B cell (primary cell): ENCODE measurements at regions not wholly inside any gene's neighbourhood (a gene's known extent, or its start where the extent isn't known, plus 50 kb on each side); places are given as distances from the start of the nearest gene placed in this dataset.
"Not testable (repeated sequence)": the region's sequence is repeated elsewhere in the genome, so short reads cannot be mapped to it uniquely, and the experiment has no call there.

ENCODE experiments used
- ATAC-seq: fragments of 200-7000 bp; cut with Tn5 transposase; one replicate; pipeline ENCODE4 v1.10.0; 2021; ENCODE audit warnings: low read depth, mild to moderate bottlenecking, moderate number of reproducible peaks, moderate library complexity
- CTCF ChIA-PET: fragments of 350-600 bp; sonication (Branson Sonifier 250); formaldehyde crosslinking; loops from one replicate; lab custom pipeline; 2021; ENCODE audit warnings: antibody characterized with exemption, inconsistent platforms; lab: Charles Lee
- POLR2A ChIA-PET: fragments of 350-600 bp; sonication (Branson Sonifier 250); formaldehyde crosslinking; loops from one replicate; lab custom pipeline; 2021; ENCODE audit warnings: antibody characterized with exemption; lab: Charles Lee
- DNase-seq: peaks from one replicate; pipeline ENCODE4 v3.0.0; 2013
- H2AFZ ChIP-seq: 2 replicates; pipeline ENCODE4 v1.6.1; 2012; ENCODE audit warnings: mild to moderate bottlenecking, low read depth, low read length; ENCODE audit not compliant: insufficient read depth, poor library complexity, severe bottlenecking
- H3K27ac ChIP-seq, 2 donors: 1 replicate in 1 of 2; 2 replicates in 1 of 2; pipeline ENCODE4 v1.5.1; 2012 to 2013; ENCODE audit warnings: low read length in 2 of 2, mild to moderate bottlenecking in 2 of 2, moderate library complexity in 1 of 2
- H3K27me3 ChIP-seq, 4 experiments: fragments of 200-600 bp in 1 of 4; sonication (generic) in 1 of 4; replicated peaks in 1 of 4; 1 replicate in 2 of 4; 2 replicates in 2 of 4; pipeline versions ENCODE4 v1.6.1 to v1.7.0; 2013 to 2016; ENCODE audit warnings: low read length in 3 of 4, mild to moderate bottlenecking in 2 of 4, mixed read lengths in 1 of 4, moderate library complexity in 1 of 4; ENCODE audit not compliant: insufficient read depth in 4 of 4, control insufficient read depth in 3 of 4; ENCODE audit errors: control extremely low read depth in 1 of 4
- H3K36me3 ChIP-seq, 2 experiments: replicated peaks in 1 of 2; 1 replicate in 1 of 2; 2 replicates in 1 of 2; pipeline versions ENCODE4 v1.6.1 to v1.7.1; 2013; ENCODE audit warnings: low read length in 1 of 2; ENCODE audit not compliant: insufficient read depth in 2 of 2, control insufficient read depth in 1 of 2; ENCODE audit errors: control extremely low read depth in 1 of 2, extremely low read depth in 1 of 2
- H3K4me1 ChIP-seq, 2 donors: fragments of 200-600 bp in 1 of 2; sonication (generic) in 1 of 2; 1 replicate in 1 of 2; 2 replicates in 1 of 2; pipeline versions ENCODE4 v1.5.1 to v1.6.1; 2013 to 2017; ENCODE audit warnings: low read length in 2 of 2; ENCODE audit not compliant: control insufficient read depth in 2 of 2, insufficient read depth in 2 of 2
- H3K4me2 ChIP-seq: replicated peaks from 2 replicates; pipeline ENCODE3; 2012; ENCODE audit warnings: mild to moderate bottlenecking, low read depth, low read length; ENCODE audit not compliant: poor library complexity, severe bottlenecking
- H3K4me3 ChIP-seq, 5 experiments: fragments of 200-600 bp in 1 of 5; sonication (generic) in 1 of 5; 1 replicate in 3 of 5; 2 replicates in 2 of 5; pipeline versions ENCODE4 v1.5.1 to v1.7.0; 2011 to 2016; ENCODE audit warnings: low read length in 4 of 5, mild to moderate bottlenecking in 4 of 5, low read depth in 2 of 5, control low read depth in 1 of 5, moderate library complexity in 1 of 5; ENCODE audit not compliant: insufficient read depth in 1 of 5; ENCODE audit errors: control extremely low read depth in 1 of 5, extremely low read depth in 1 of 5
- H3K79me2 ChIP-seq: fragments of 200-600 bp; sonication (generic); one replicate; pipeline ENCODE4 v1.6.0; 2016; ENCODE audit warnings: low read length; ENCODE audit not compliant: control insufficient read depth, insufficient read depth
- H3K9ac ChIP-seq: fragments of 200-600 bp; sonication (generic); 2 replicates; pipeline ENCODE4 v1.6.1; 2017; ENCODE audit warnings: mild to moderate bottlenecking, low read length, moderate library complexity
- H3K9me3 ChIP-seq, 3 donors: one replicate each; pipeline versions ENCODE4 v1.6.1 to v1.7.1; 2013; ENCODE audit warnings: low read length in 2 of 3; ENCODE audit not compliant: control insufficient read depth in 2 of 3, insufficient read depth in 1 of 3; ENCODE audit errors: control extremely low read depth in 1 of 3
- H4K20me1 ChIP-seq: 2 replicates; pipeline ENCODE4 v1.6.0; 2012; ENCODE audit warnings: mild to moderate bottlenecking, low read length; ENCODE audit not compliant: insufficient read depth, control insufficient read depth, poor library complexity, severe bottlenecking
- H3K27ac Mint-ChIP-seq: one replicate; pipeline ENCODE4 v1.8.0; 2021; ENCODE audit warnings: mixed read lengths
- H3K27me3 Mint-ChIP-seq: one replicate; pipeline ENCODE4 v1.8.0; 2021; ENCODE audit warnings: mixed read lengths
- H3K4me1 Mint-ChIP-seq: one replicate; pipeline ENCODE4 v1.8.0; 2021; ENCODE audit warnings: mixed read lengths
- H3K4me3 Mint-ChIP-seq: one replicate; pipeline ENCODE4 v1.8.0; 2021; ENCODE audit warnings: mixed read lengths
- H3K9me3 Mint-ChIP-seq: one replicate; pipeline ENCODE4 v1.8.0; 2022; ENCODE audit warnings: mixed read lengths; ENCODE audit not compliant: insufficient read depth
- EZH2 ChIP-seq: IDR thresholded peaks from 2 replicates; pipeline ENCODE4 v1.6.1; 2012; ENCODE audit warnings: borderline replicate concordance, low read depth, mild to moderate bottlenecking, moderate library complexity, low read length; ENCODE audit not compliant: insufficient read depth, poor library complexity, severe bottlenecking
- WGBS: methylation state at CpG from one replicate; pipeline ENCODE4 v1.1.5; 2013; ENCODE audit warnings: missing lambda C conversion rate; ENCODE audit not compliant: insufficient coverage; 5-methylcytosine and 5-hydroxymethylcytosine counted together
- intact Hi-C: fragments of 100-400 bp; cut with micrococcal nuclease; formaldehyde crosslinking; loops from one replicate; pipeline ENCODE4 v1.10.0; 2022
- TF ChIP-seq, protein P1 (sequence below): fragments of 200-600 bp; IDR thresholded peaks from one replicate; pipeline ENCODE4 v1.8.0; 2022; ENCODE audit warnings: antibody characterized with exemption, mild to moderate bottlenecking

DNA sequence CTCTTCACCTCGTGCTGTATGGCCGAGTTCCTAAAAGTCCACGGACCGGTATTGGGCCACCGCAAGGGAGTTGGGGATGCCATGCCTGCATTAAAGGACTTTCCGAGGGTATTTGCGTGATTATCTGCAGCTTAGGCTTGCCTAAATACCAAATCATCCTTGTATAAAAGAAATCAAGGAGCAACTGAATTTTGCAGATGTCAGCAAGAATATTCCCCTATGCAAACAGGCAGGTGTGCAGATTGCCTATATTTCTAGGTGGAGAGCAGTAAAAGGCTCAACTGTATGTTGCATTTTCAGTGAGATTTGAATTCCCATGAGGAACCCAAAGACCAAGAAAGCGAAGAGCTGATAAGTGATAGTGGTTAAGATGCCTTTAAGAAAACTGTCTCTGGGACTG is 452.3 kb downstream of the CDH11 start:
- no peak overlapping the region for H3K9ac ChIP-seq
- POLR2A ChIA-PET = no interaction called here
- no peak overlapping the region for H3K27ac ChIP-seq
- H3K9me3 ChIP-seq = peaks cover 0 to 13% (median 0%) of the 10 kb centered on the region in 3 donors
- no peak overlapping the region for H3K4me3 ChIP-seq
- no peaks in the 10 kb centered on the region for H3K27me3 ChIP-seq
- Mint-ChIP-seq H3K4me3 (no peak overlapping the region), H3K27ac (no peak overlapping the region), H3K9me3 (peaks cover 10% of the 10 kb centered on the region), H3K4me1 (no peaks in the 10 kb centered on the region), H3K27me3 (no peaks in the 10 kb centered on the region)
- whole genome bisulfite sequencing = 96% methylated on average over 8 of the region's 8 CpGs
- DNase-seq = no peak
- no peaks in the 10 kb centered on the region for H4K20me1 ChIP-seq
- no peaks in the 10 kb centered on the region for H3K36me3 ChIP-seq
- H3K79me2 ChIP-seq = no peaks in the 10 kb centered on the region
- H3K4me2 ChIP-seq = no peak overlapping the region
- no peak overlapping the region for H2AFZ ChIP-seq
- CTCF ChIA-PET = no interaction called here
- no peak for TF ChIP-seq EZH2
- TF ChIP-seq, protein P1, sequence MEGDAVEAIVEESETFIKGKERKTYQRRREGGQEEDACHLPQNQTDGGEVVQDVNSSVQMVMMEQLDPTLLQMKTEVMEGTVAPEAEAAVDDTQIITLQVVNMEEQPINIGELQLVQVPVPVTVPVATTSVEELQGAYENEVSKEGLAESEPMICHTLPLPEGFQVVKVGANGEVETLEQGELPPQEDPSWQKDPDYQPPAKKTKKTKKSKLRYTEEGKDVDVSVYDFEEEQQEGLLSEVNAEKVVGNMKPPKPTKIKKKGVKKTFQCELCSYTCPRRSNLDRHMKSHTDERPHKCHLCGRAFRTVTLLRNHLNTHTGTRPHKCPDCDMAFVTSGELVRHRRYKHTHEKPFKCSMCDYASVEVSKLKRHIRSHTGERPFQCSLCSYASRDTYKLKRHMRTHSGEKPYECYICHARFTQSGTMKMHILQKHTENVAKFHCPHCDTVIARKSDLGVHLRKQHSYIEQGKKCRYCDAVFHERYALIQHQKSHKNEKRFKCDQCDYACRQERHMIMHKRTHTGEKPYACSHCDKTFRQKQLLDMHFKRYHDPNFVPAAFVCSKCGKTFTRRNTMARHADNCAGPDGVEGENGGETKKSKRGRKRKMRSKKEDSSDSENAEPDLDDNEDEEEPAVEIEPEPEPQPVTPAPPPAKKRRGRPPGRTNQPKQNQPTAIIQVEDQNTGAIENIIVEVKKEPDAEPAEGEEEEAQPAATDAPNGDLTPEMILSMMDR = no peak
- intact Hi-C loops = no loop called here
- ATAC-seq = no peak
- no peaks in the 10 kb centered on the region for H3K4me1 ChIP-seq

DNA sequence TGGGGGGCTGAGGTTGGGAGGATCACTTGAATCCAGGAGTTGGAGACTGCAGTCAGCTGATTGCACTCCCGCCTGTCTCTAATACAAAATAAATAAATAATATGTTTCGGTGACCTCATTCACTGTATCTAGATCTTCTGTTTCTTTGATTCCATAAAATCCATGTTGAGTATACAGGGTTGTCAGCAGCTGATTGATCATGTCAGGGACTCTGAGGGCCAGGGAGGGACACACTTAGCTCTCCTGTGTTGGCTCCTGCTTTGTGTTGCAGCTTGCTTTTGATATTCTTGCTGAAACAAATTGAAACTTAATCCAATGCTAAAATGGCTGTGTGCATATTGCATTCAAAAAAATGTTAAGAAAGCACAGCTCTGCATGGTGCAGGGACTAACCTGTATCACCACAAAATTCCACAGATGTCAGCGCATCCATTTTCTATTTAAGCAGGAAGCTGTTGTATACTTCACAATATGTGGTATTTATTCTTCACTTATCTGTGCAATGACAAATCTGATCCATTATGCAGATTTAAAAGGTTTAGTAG is 454.5 kb downstream of the CDH11 start:
- Histone ChIP-seq H3K79me2 (no peaks in the 10 kb centered on the region), H3K4me2 (no peak overlapping the region), H2AFZ (no peak overlapping the region), H3K4me1 (no peaks in the 10 kb centered on the region), H3K36me3 (no peaks in the 10 kb centered on the region), H3K4me3 (no peak overlapping the region), H3K27ac (no peak overlapping the region), H4K20me1 (no peaks in the 10 kb centered on the region), H3K27me3 (no peaks in the 10 kb centered on the region), H3K9me3 (peaks cover 0 to 13% (median 0%) of the 10 kb centered on the region in 3 donors), H3K9ac (no peak overlapping the region)
- H3K4me3 Mint-ChIP-seq = no peak overlapping the region
- ChIA-PET POLR2A (no interaction called here), CTCF (no interaction called here)
- H3K27me3 Mint-ChIP-seq = no peaks in the 10 kb centered on the region
- DNase-seq = no peak
- intact Hi-C loops = no loop called here
- peaks cover 3% of the 10 kb centered on the region for H3K9me3 Mint-ChIP-seq
- H3K4me1 Mint-ChIP-seq = no peaks in the 10 kb centered on the region
- no CpG with 5 or more reads among the region's 3 CpGs for WGBS
- TF ChIP-seq, protein P1 = no peak
- no peak for TF ChIP-seq EZH2
- ATAC-seq = no peak
- H3K27ac Mint-ChIP-seq = no peak overlapping the region

DNA sequence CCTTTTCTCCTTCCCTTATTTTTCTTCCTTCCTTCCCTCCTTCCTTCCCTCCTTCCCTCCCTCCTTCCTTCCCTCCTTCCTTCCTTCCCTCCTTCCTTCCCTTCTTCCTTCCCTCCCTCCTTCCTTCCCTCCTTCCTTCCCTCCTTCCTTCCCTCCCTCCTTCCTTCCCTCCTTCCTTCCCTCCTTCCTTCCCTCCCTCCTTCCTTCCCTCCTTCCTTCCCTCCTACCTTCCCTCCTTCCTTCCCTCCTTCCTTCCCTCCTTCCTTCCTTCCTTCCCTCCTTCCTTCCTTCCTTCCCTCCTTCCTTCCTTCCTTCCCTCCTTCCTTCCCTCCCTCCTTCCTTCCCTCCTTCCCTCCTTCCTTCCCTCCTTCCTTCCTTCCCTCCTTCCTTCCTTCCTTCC is 459.6 kb downstream of the CDH11 start:
- ATAC-seq, intact Hi-C loops, H3K27me3 Mint-ChIP-seq, H3K4me1 Mint-ChIP-seq, H3K4me2 ChIP-seq, H3K9ac ChIP-seq, H3K4me3 Mint-ChIP-seq, CTCF ChIA-PET, H4K20me1 ChIP-seq, H2AFZ ChIP-seq, H3K27me3 ChIP-seq, H3K27ac ChIP-seq, POLR2A ChIA-PET, H3K4me3 ChIP-seq, H3K4me1 ChIP-seq, H3K9me3 Mint-ChIP-seq, H3K36me3 ChIP-seq, H3K79me2 ChIP-seq, H3K27ac Mint-ChIP-seq, H3K9me3 ChIP-seq, DNase-seq: not testable (repeated sequence)
